GM06990 (cell line): ENCODE measurements at regions not wholly inside any gene's neighbourhood (a gene's known extent, or its start where the extent isn't known, plus 50 kb on each side); places are given as distances from the start of the nearest gene placed in this dataset.

Experiments used
- DNase-seq: peaks from one replicate; pipeline ENCODE4 v3.0.0-alpha.2; 2011; ENCODE audit not compliant: insufficient read length; ENCODE audit errors: extremely low read depth
- H3K27me3 ChIP-seq: replicated peaks from 2 replicates; pipeline ENCODE4 v1.6.0; 2011; ENCODE audit warnings: low read length; ENCODE audit not compliant: control insufficient read depth, insufficient read depth
- H3K36me3 ChIP-seq: 2 replicates; pipeline ENCODE4 v1.5.1; 2011; ENCODE audit warnings: low read length; ENCODE audit not compliant: control insufficient read depth, insufficient read depth
- H3K4me3 ChIP-seq: replicated peaks from 2 replicates; pipeline ENCODE4 v1.5.1; 2011; ENCODE audit warnings: low read depth, mild to moderate bottlenecking, control low read depth, low read length
- CTCF ChIP-seq: IDR thresholded peaks from 2 replicates; pipeline ENCODE4 v1.5.1; 2011; ENCODE audit warnings: low read length, control low read depth, mild to moderate bottlenecking, inconsistent platforms; ENCODE audit not compliant: insufficient read depth, poor library complexity, severe bottlenecking

GRCh38 chr5:4093970-4094369, 498.3 kb downstream of the IRX1 start:
- no peak overlapping the region for H3K4me3 ChIP-seq
- no peak for TF ChIP-seq CTCF
- no peaks in the 10 kb centered on the region for H3K27me3 ChIP-seq
- H3K36me3 ChIP-seq = no peaks in the 10 kb centered on the region
- no peak for DNase-seq

- Histone ChIP-seq H3K4me3 (no peak overlapping the region), H3K36me3 (no peaks in the 10 kb centered on the region), H3K27me3 (no peaks in the 10 kb centered on the region)
- no peak for TF ChIP-seq CTCF
- DNase-seq = no peak
Measured at GRCh38 chr5:4095918-4096630, 500.4 kb downstream of the IRX1 start.

GRCh38 chr5:4097199-4097598, 501.6 kb downstream of the IRX1 start:
- DNase-seq = no peak
- Histone ChIP-seq H3K4me3 (no peak overlapping the region), H3K27me3 (no peaks in the 10 kb centered on the region), H3K36me3 (no peaks in the 10 kb centered on the region)
- TF ChIP-seq CTCF = no peak

GRCh38 chr5:4098226-4098625, 502.6 kb downstream of the IRX1 start:
- Histone ChIP-seq H3K36me3 (no peaks in the 10 kb centered on the region), H3K4me3 (no peak overlapping the region), H3K27me3 (no peaks in the 10 kb centered on the region)
- no peak for DNase-seq
- TF ChIP-seq CTCF = no peak

- Histone ChIP-seq H3K36me3 (no peaks in the 10 kb centered on the region), H3K27me3 (no peaks in the 10 kb centered on the region), H3K4me3 (no peak overlapping the region)
- DNase-seq = no peak
- TF ChIP-seq CTCF = no peak
Measured at GRCh38 chr5:4099386-4099785, 503.8 kb downstream of the IRX1 start.

GRCh38 chr5:4100739-4101138, 505.1 kb downstream of the IRX1 start:
- no peak for TF ChIP-seq CTCF
- Histone ChIP-seq H3K4me3 (no peak overlapping the region), H3K27me3 (no peaks in the 10 kb centered on the region), H3K36me3 (no peaks in the 10 kb centered on the region)
- no peak for DNase-seq
